Endothelial cell of umbilical vein (primary cell): ENCODE measurements at regions not wholly inside any gene's neighbourhood (a gene's known extent, or its start where the extent isn't known, plus 50 kb on each side); places are given as distances from the start of the nearest gene placed in this dataset.

Source experiments
- BruUV-seq: library from RNA; stranded (reverse); fragments of 400-500 nt; replicated peaks from 2 replicates; lab custom pipeline; 2021; lab: Mats Ljungman, UMichigan
- CTCF ChIA-PET: fragments of 300-600, 350-600 bp; sonication (Branson Sonifier 250); formaldehyde crosslinking; loops from one replicate; lab custom pipeline; 2021; ENCODE audit warnings: antibody characterized with exemption, inconsistent platforms; lab: Charles Lee
- POLR2A ChIA-PET: fragments of 300-600, 350-600 bp; sonication (Branson Sonifier 250); formaldehyde crosslinking; loops from one replicate; lab custom pipeline; 2021; ENCODE audit warnings: antibody characterized with exemption, inconsistent platforms; lab: Charles Lee
- DNase-seq: peaks from one replicate; pipeline ENCODE4 v3.0.0-alpha.2; 2011; ENCODE audit warnings: low read depth, low spot score
- FAIRE-seq: peaks from 2 replicates; lab custom pipeline; 2011; peaks lifted over from hg19 to GRCh38; lab: Jason Lieb, UNC
- H2AFZ ChIP-seq: 2 replicates; pipeline ENCODE4 v1.6.0; 2012; ENCODE audit warnings: low read depth, low read length, control low read depth, inconsistent platforms
- H3K27ac ChIP-seq: 2 replicates; pipeline ENCODE4 v1.5.1; 2011; ENCODE audit warnings: low read depth, mild to moderate bottlenecking, control low read depth, low read length, moderate library complexity; ENCODE audit not compliant: insufficient read depth
- H3K27me3 ChIP-seq, 2 experiments: 2 replicates each; pipeline versions ENCODE4 v1.6.0 to v1.6.1; 2011; ENCODE audit warnings: low read length in 2 of 2, mixed read lengths in 1 of 2; ENCODE audit not compliant: control insufficient read depth in 2 of 2, insufficient read depth in 2 of 2
- H3K36me3 ChIP-seq, 2 experiments: 2 replicates in 1 of 2; 3 replicates in 1 of 2; pipeline ENCODE4 v1.5.1; 2011; ENCODE audit warnings: low read length in 2 of 2, mild to moderate bottlenecking in 1 of 2, moderate library complexity in 1 of 2; ENCODE audit not compliant: control insufficient read depth in 2 of 2, insufficient read depth in 2 of 2; ENCODE audit errors: extremely low read depth in 1 of 2
- H3K4me1 ChIP-seq: 3 replicates; pipeline ENCODE4 v1.5.1; 2011; ENCODE audit warnings: mild to moderate bottlenecking, low read length; ENCODE audit not compliant: control insufficient read depth, insufficient read depth; ENCODE audit errors: extremely low read depth
- H3K4me2 ChIP-seq: 2 replicates; pipeline ENCODE4 v1.6.1; 2011; ENCODE audit warnings: low read length, control low read depth, mixed read lengths; ENCODE audit not compliant: insufficient read depth
- H3K4me3 ChIP-seq, 3 experiments: fragments of 200-600 bp in 1 of 3; sonication (generic), shearing (Covaris generic) in 1 of 3; replicated peaks in 1 of 3; 2 replicates each; pipeline ENCODE4 v1.5.1; 2011 to 2016; ENCODE audit warnings: control low read depth in 3 of 3, low read length in 3 of 3, mild to moderate bottlenecking in 2 of 3, inconsistent platforms in 1 of 3, low read depth in 1 of 3, moderate library complexity in 1 of 3; ENCODE audit not compliant: insufficient read depth in 1 of 3
- H3K79me2 ChIP-seq: 2 replicates; pipeline ENCODE4 v1.6.0; 2012; ENCODE audit warnings: low read length, inconsistent platforms; ENCODE audit not compliant: control insufficient read depth, insufficient read depth
- H3K9ac ChIP-seq: replicated peaks from 2 replicates; pipeline ENCODE3; 2011; ENCODE audit warnings: low read length, control low read depth; ENCODE audit not compliant: insufficient read depth; ENCODE audit errors: extremely low read depth
- H3K9me1 ChIP-seq: replicated peaks from 3 replicates; pipeline ENCODE4 v1.6.0; 2011; ENCODE audit warnings: mild to moderate bottlenecking, low read length; ENCODE audit not compliant: control insufficient read depth, insufficient read depth; ENCODE audit errors: extremely low read depth
- H3K9me3 ChIP-seq: replicated peaks from 2 replicates; pipeline ENCODE4 v1.5.1; 2012; ENCODE audit warnings: low read length, inconsistent platforms; ENCODE audit not compliant: control insufficient read depth, insufficient read depth
- H4K20me1 ChIP-seq: replicated peaks from 2 replicates; pipeline ENCODE3; 2011; ENCODE audit warnings: mild to moderate bottlenecking, low read length; ENCODE audit not compliant: control insufficient read depth, insufficient read depth; ENCODE audit errors: extremely low read depth
- CTCF ChIP-seq, 2 donors: IDR thresholded peaks; 1 replicate in 1 of 2; 2 replicates in 1 of 2; pipeline ENCODE4 v1.5.1; 2011; ENCODE audit warnings: low read length in 2 of 2, mild to moderate bottlenecking in 2 of 2, moderate library complexity in 2 of 2, control low read depth in 1 of 2, inconsistent platforms in 1 of 2, low read depth in 1 of 2; ENCODE audit not compliant: insufficient read depth in 1 of 2; ENCODE audit errors: extremely low read depth in 1 of 2
- EZH2 ChIP-seq: IDR thresholded peaks from 2 replicates; pipeline ENCODE4 v1.6.1; 2012; ENCODE audit warnings: borderline replicate concordance, low read depth, mild to moderate bottlenecking, moderate library complexity, low read length, inconsistent platforms; ENCODE audit not compliant: severe bottlenecking
- FOS ChIP-seq: IDR thresholded peaks from 2 replicates; pipeline ENCODE4 v1.6.1; 2011; ENCODE audit warnings: mild to moderate bottlenecking, low read length, moderate library complexity, borderline replicate concordance; ENCODE audit not compliant: insufficient read depth
- GATA2 ChIP-seq: IDR thresholded peaks from 2 replicates; pipeline ENCODE4 v1.7.0; 2011; ENCODE audit warnings: low read depth, mild to moderate bottlenecking, moderate library complexity, mixed read lengths, low read length; ENCODE audit not compliant: insufficient read length, insufficient read depth
- JUN ChIP-seq: IDR thresholded peaks from 2 replicates; pipeline ENCODE4 v1.6.1; 2011; ENCODE audit warnings: borderline replicate concordance, low read depth; ENCODE audit not compliant: insufficient read length, insufficient read depth
- MAX ChIP-seq: IDR thresholded peaks from 2 replicates; pipeline ENCODE4 v1.6.1; 2011; ENCODE audit not compliant: insufficient read depth, insufficient read length
- MYC ChIP-seq: IDR thresholded peaks from one replicate; pipeline ENCODE4 v1.6.1; 2011; ENCODE audit warnings: mild to moderate bottlenecking, low read depth, low read length
- POLR2A ChIP-seq: IDR thresholded peaks from 2 replicates; pipeline ENCODE4 v1.6.1; 2012; ENCODE audit warnings: low read depth, mild to moderate bottlenecking, control low read depth, low read length
- POLR2AphosphoS5 ChIP-seq: IDR thresholded peaks from 2 replicates; pipeline ENCODE4 v1.6.1; 2012; ENCODE audit warnings: low read depth, mild to moderate bottlenecking, control low read depth, low read length, moderate library complexity; ENCODE audit not compliant: insufficient read depth
- dilution Hi-C: fragments of 300-500 bp; cut with MboI; formaldehyde crosslinking; loops from one replicate; pipeline ENCODE4 v1.15.0; 2019; ENCODE audit warnings: low sequenced_read_pairs; ENCODE audit not compliant: extremely low pct_ligation_motif_present
- intact Hi-C: fragments of 100-400 bp; cut with micrococcal nuclease; formaldehyde crosslinking; loops from one replicate; pipeline ENCODE4 v1.10.0; 2022

GRCh38 chr2:17296686-17297085 is 221.6 kb downstream of the RAD51AP2 start:
- FAIRE-seq (no peak), DNase-seq (no peak)
- Histone ChIP-seq H3K4me3 (no peak overlapping the region), H3K4me2 (no peak overlapping the region), H3K27me3 (no peaks in the 10 kb centered on the region), H3K79me2 (no peaks in the 10 kb centered on the region), H3K9ac (no peak overlapping the region), H3K36me3 (no peaks in the 10 kb centered on the region), H2AFZ (no peak overlapping the region), H3K27ac (no peak overlapping the region), H3K4me1 (no peaks in the 10 kb centered on the region), H4K20me1 (no peaks in the 10 kb centered on the region), H3K9me3 (no peaks in the 10 kb centered on the region), H3K9me1 (no peaks in the 10 kb centered on the region)
- intact Hi-C loops, result no loop called here
- no TSS peak for BruUV-seq
- TF ChIP-seq MAX (no peak), EZH2 (no peak), POLR2A (no peak), POLR2AphosphoS5 (no peak), FOS (no peak)
- ChIA-PET CTCF (no interaction called here), POLR2A (no interaction called here)
- dilution Hi-C loops, result no loop called here

- no peak for TF ChIP-seq GATA2
- TF ChIP-seq CTCF (IDR thresholded peaks at IDR 0.05; ENCODE audit: extremely low read depth in 1 of 2, insufficient read depth in 1 of 2, low read depth in 1 of 2, low read length in 2 of 2), result no peak
- no peak for TF ChIP-seq POLR2A
- no peak for TF ChIP-seq JUN
- TF ChIP-seq EZH2, result no peak
- TF ChIP-seq MAX, result no peak
- TF ChIP-seq MYC, result no peak
- TF ChIP-seq POLR2AphosphoS5, result no peak
- TF ChIP-seq FOS, result no peak
- dilution Hi-C loops (no loop called here), intact Hi-C loops (no loop called here)
- DNase-seq (no peak), FAIRE-seq (no peak)
- Histone ChIP-seq H4K20me1 (no peaks in the 10 kb centered on the region), H3K36me3 (no peaks in the 10 kb centered on the region), H2AFZ (no peak overlapping the region), H3K27ac (no peak overlapping the region), H3K9ac (no peak overlapping the region), H3K4me2 (no peak overlapping the region), H3K4me1 (no peaks in the 10 kb centered on the region), H3K27me3 (no peaks in the 10 kb centered on the region), H3K79me2 (no peaks in the 10 kb centered on the region), H3K9me3 (no peaks in the 10 kb centered on the region), H3K9me1 (no peaks in the 10 kb centered on the region), H3K4me3 (no peak overlapping the region)
- POLR2A ChIA-PET, result no interaction called here
- no TSS peak for BruUV-seq
- CTCF ChIA-PET, result no interaction called here
Observed at GRCh38 chr2:17289669-17290068, 228.6 kb downstream of the RAD51AP2 start.
